SK-N-SH (cell line): ENCODE measurements at regions not wholly inside any gene's neighbourhood (a gene's known extent, or its start where the extent isn't known, plus 50 kb on each side); places are given as distances from the start of the nearest gene placed in this dataset.
A peak's percentile ranks its signal among the peaks of the same experiment; 100 is the strongest.

Experiments used
- CHD2 ChIP-seq: fragments of 150-350 bp; IDR thresholded peaks from 2 replicates; pipeline ENCODE4 v1.6.1; 2018; ENCODE audit warnings: low read length; ENCODE audit not compliant: partially characterized antibody
- CTCF ChIP-seq: fragments of 200-600 bp; sonication (generic); IDR thresholded peaks from 2 replicates; pipeline ENCODE4 v1.6.1; 2017; ENCODE audit warnings: antibody characterized with exemption, mild to moderate bottlenecking, moderate library complexity
- ELF1 ChIP-seq: IDR thresholded peaks from 2 replicates; pipeline ENCODE4 v1.4.0; 2012
- EP300 ChIP-seq, 2 experiments: IDR thresholded peaks; 2 replicates each; pipeline versions ENCODE4 v1.4.0 to v1.6.1; 2012; ENCODE audit warnings: borderline replicate concordance in 1 of 2, low read depth in 1 of 2, low read length in 1 of 2
- GATA2 ChIP-seq: sonication (generic); formaldehyde crosslinking; IDR thresholded peaks from 2 replicates; pipeline ENCODE4 v1.5.0; 2020; ENCODE audit warnings: mild to moderate bottlenecking, missing genetic modification reagents
- MXI1 ChIP-seq: IDR thresholded peaks from 2 replicates; pipeline ENCODE4 v1.6.1; 2012; ENCODE audit warnings: mild to moderate bottlenecking, low read depth, low read length, improper control_type of control experiment
- POLR2AphosphoS5 ChIP-seq: IDR thresholded peaks from 2 replicates; pipeline ENCODE4 v1.6.1; 2012; ENCODE audit warnings: low read depth, low read length
- RAD21 ChIP-seq: IDR thresholded peaks from 2 replicates; pipeline ENCODE4 v1.6.1; 2012; ENCODE audit warnings: mild to moderate bottlenecking, low read length
- RXRA ChIP-seq: IDR thresholded peaks from 2 replicates; pipeline ENCODE4 v1.4.0; 2012; ENCODE audit warnings: low read depth, mild to moderate bottlenecking, borderline replicate concordance
- SMC3 ChIP-seq: IDR thresholded peaks from 2 replicates; pipeline ENCODE4 v1.6.1; 2012; ENCODE audit warnings: low read depth, low read length, improper control_type of control experiment
- TAF1 ChIP-seq: IDR thresholded peaks from 2 replicates; pipeline ENCODE4 v1.6.1; 2012; ENCODE audit warnings: low read depth, mild to moderate bottlenecking, low read length, moderate library complexity, borderline replicate concordance
- TCF12 ChIP-seq: IDR thresholded peaks from 2 replicates; pipeline ENCODE4 v1.4.0; 2012
- USF2 ChIP-seq: fragments of 150-350 bp; IDR thresholded peaks from 2 replicates; pipeline ENCODE4 v1.6.1; 2017; ENCODE audit warnings: antibody characterized with exemption, low read length, low read depth, borderline replicate concordance
- TF ChIP-seq, protein P1 (sequence below): IDR thresholded peaks from 2 replicates; pipeline ENCODE4 v1.4.0; 2012; ENCODE audit warnings: low read depth

- TF ChIP-seq, protein P1, sequence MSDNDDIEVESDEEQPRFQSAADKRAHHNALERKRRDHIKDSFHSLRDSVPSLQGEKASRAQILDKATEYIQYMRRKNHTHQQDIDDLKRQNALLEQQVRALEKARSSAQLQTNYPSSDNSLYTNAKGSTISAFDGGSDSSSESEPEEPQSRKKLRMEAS, result no peak
- no peak for TF ChIP-seq POLR2AphosphoS5
- TF ChIP-seq USF2, result no peak
- no peak for TF ChIP-seq EP300 (IDR thresholded peaks at IDR 0.05; ENCODE audit: borderline replicate concordance in 1 of 2, low read depth in 1 of 2, low read length in 1 of 2)
- TF ChIP-seq CTCF, result peak; percentile 24; the same call in 1 of the 2 replicates
- TF ChIP-seq TAF1, result no peak
- no peak; the same call in 1 of the 2 replicates for TF ChIP-seq RAD21
- TF ChIP-seq TCF12, result no peak
- no peak for TF ChIP-seq RXRA
- no peak for TF ChIP-seq GATA2 (CRISPR knock-in tag)
- TF ChIP-seq SMC3, result no peak; the same call in 1 of the 2 replicates
- TF ChIP-seq MXI1, result no peak
- TF ChIP-seq CHD2, result no peak
- no peak for TF ChIP-seq ELF1
These were observed 675.7 kb upstream of the CHRM3 start for GRCh38 chr1:238710697-238711096.
